ENCODE measurements at regions not wholly inside any gene's neighbourhood (a gene's known extent, or its start where the extent isn't known, plus 50 kb on each side); places are given as distances from the start of the nearest gene placed in this dataset.

DNA sequence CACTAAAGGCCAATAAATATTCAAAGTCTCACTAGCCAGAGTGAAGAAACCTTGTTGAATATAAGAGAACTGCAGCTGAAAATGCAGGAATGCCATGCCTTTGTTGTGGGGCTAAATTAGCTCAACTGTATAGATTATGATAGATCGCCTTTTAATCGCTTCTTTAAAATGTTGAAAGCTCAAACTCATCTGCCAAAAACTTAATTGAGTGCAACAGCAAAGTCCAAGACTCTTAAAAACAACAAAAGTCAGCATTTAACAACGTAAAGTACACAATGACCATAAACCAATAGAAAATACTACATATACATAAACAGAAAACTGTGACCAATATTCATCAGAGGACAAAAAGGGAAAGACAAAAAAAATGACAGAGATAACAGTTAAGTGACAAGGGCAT is 585.0 kb upstream of the CDH6 start:
- Histone ChIP-seq H3K4ac (replicated peaks; ENCODE audit: insufficient read length, low read depth, low read length) (no peak overlapping the region), H3K4me1 (replicated peaks in 1 of 4; ENCODE audit: control insufficient read depth in 3 of 4, insufficient read depth in 4 of 4, low read length in 3 of 4) (peaks cover 0 to 4% (median 0%) of the 10 kb centered on the region in 4 experiments; a peak in 1 of 7 replicates), H4K5ac (ENCODE audit: insufficient read length, low read depth, low read length) (no peak overlapping the region), H3K79me2 (ENCODE audit: control insufficient read depth in 1 of 2, insufficient read depth in 2 of 2, low read length in 2 of 2) (no peaks in the 10 kb centered on the region), H3K9me3 (ENCODE audit: insufficient read depth in 2 of 2, low read depth in 1 of 2, low read length in 1 of 2) (no peaks in the 10 kb centered on the region), H3K27me3 (replicated peaks in 1 of 4; ENCODE audit: control insufficient read depth in 3 of 4, extremely low read depth in 1 of 4, insufficient read depth in 3 of 4, low read length in 3 of 4) (no peaks in the 10 kb centered on the region; a peak in 1 of 7 replicates), H3K27ac (ENCODE audit: low read depth, low read length) (no peak overlapping the region), H3K23ac (ENCODE audit: insufficient read length) (no peak overlapping the region), H2BK12ac (ENCODE audit: low read depth, low read length) (no peak overlapping the region), H3K14ac (ENCODE audit: insufficient read length) (no peak overlapping the region), H4K8ac (ENCODE audit: extremely low read depth, insufficient read depth, low read length) (no peak overlapping the region), H3K4me2 (ENCODE audit: insufficient read depth in 1 of 2, low read depth in 2 of 2, low read length in 2 of 2) (no peak overlapping the region), H3K9ac (replicated peaks in 1 of 4; ENCODE audit: extremely low read depth in 1 of 4, low read depth in 3 of 4, low read length in 3 of 4) (no peak overlapping the region), H2BK120ac (replicated peaks; ENCODE audit: low read depth, low read length) (no peak overlapping the region), H3K36me3 (ENCODE audit: control insufficient read depth in 2 of 4, insufficient read depth in 4 of 4, low read length in 3 of 4) (no peaks in the 10 kb centered on the region), H2AFZ (ENCODE audit: low read length) (no peak overlapping the region), H2BK15ac (ENCODE audit: low read length) (no peak overlapping the region), H4K20me1 (replicated peaks in 1 of 2; ENCODE audit: control insufficient read depth in 1 of 2, insufficient read depth in 2 of 2, low read length in 2 of 2) (no peaks in the 10 kb centered on the region), H3K56ac (replicated peaks; ENCODE audit: insufficient read length, low read depth, low read length) (no peak overlapping the region), H3K18ac (ENCODE audit: extremely low read depth, low read length) (no peak overlapping the region), H3K79me1 (ENCODE audit: low read depth, low read length) (no peaks in the 10 kb centered on the region), H2BK5ac (ENCODE audit: low read depth, low read length) (no peak overlapping the region), H2AK5ac (ENCODE audit: low read depth, low read length) (no peak overlapping the region), H3K4me3 (ENCODE audit: extremely low read depth in 1 of 4, insufficient read depth in 2 of 4, low read depth in 3 of 4, low read length in 4 of 4) (no peak overlapping the region), H2BK20ac (ENCODE audit: low read length) (no peak overlapping the region), H3K23me2 (ENCODE audit: low read depth, low read length) (no peaks in the 10 kb centered on the region), H4K91ac (replicated peaks; ENCODE audit: insufficient read length, low read length) (no peak overlapping the region)
- ChIA-PET POLR2A (ENCODE audit: partially characterized antibody) (no interaction called here), CTCF (ENCODE audit: partially characterized antibody) (no interaction called here)
- no peak for DNase-seq (ENCODE audit: low read depth in 1 of 2, low spot score in 2 of 2)
- FAIRE-seq, result no peak
- WGBS, 2 experiments (ENCODE audit: extremely low coverage in 1 of 2, insufficient coverage in 1 of 2, insufficient read length in 1 of 2, insufficient replicate concordance in 2 of 2, low coverage in 1 of 2, low lambda C conversion rate in 2 of 2, missing lambda C conversion rate in 1 of 2), result 76% methylated on average over 3 of the region's 3 CpGs; no CpG with 5 or more reads in 1 of the 2 experiments
- no peak for TF ChIP-seq SUZ12 (IDR thresholded peaks at IDR 0.05; ENCODE audit: low read length)
- no peak for TF ChIP-seq TAF1 (IDR thresholded peaks at IDR 0.05; ENCODE audit: low read depth, low read length)
- TF ChIP-seq SIX5 (IDR thresholded peaks at IDR 0.05; ENCODE audit: low read depth, low read length), result no peak
- TF ChIP-seq CBX5 (IDR thresholded peaks at IDR 0.05; ENCODE audit: low read depth, low read length), result no peak
- TF ChIP-seq NRF1 (IDR thresholded peaks at IDR 0.05; ENCODE audit: low read depth, low read length), result no peak
- TF ChIP-seq PHF8 (conservative IDR thresholded peaks at IDR 0.05; ENCODE audit: low read depth, low read length), result no peak
- no peak for TF ChIP-seq MAX (IDR thresholded peaks at IDR 0.05)

Data from H1 (cell line).